A549 (cell line): ENCODE measurements at regions not wholly inside any gene's neighbourhood (a gene's known extent, or its start where the extent isn't known, plus 50 kb on each side); places are given as distances from the start of the nearest gene placed in this dataset.
A peak's percentile ranks its signal among the peaks of the same experiment; 100 is the strongest.

Source experiments
- ATAC-seq, 2 experiments: fragments of 200-7000 bp in 1 of 2; fragments of >200 bp in 1 of 2; cut with Nextera tagmentation in 1 of 2; cut with Tn5 transposase in 1 of 2; 3 replicates each; pipeline versions ENCODE4 v1.8.0 to v1.9.1; 2018 to 2020; ENCODE audit warnings: mild to moderate bottlenecking in 1 of 2, moderate library complexity in 1 of 2
- CTCF ChIA-PET: fragments of 300-600 bp; sonication (Branson Sonifier 250); formaldehyde crosslinking; extraction: SDS; loops from one replicate; lab custom pipeline; 2021; ENCODE audit warnings: antibody characterized with exemption, inconsistent platforms; lab: Yijun Ruan, JAX
- POLR2A ChIA-PET: fragments of 350-600 bp; formaldehyde crosslinking; extraction: SDS; loops from one replicate; lab custom pipeline; 2021; ENCODE audit warnings: antibody characterized with exemption, inconsistent platforms; lab: Yijun Ruan, JAX
- DNase-seq, 2 experiments: peaks; one replicate each; pipeline versions ENCODE4 v3.0.0 to v3.0.0-alpha.2; 2011 to 2016; ENCODE audit warnings: low read depth in 1 of 2, low spot score in 1 of 2
- FAIRE-seq: peaks from 2 replicates; lab custom pipeline; 2011; peaks lifted over from hg19 to GRCh38; lab: Jason Lieb, UNC
- H3K27ac ChIP-seq, 2 experiments: fragments of >200 bp; sonication (Bioruptor Twin); formaldehyde crosslinking; 3 replicates each; pipeline ENCODE4 v1.5.1; 2016 to 2017
- H3K4me1 ChIP-seq: fragments of >200 bp; sonication (Bioruptor Twin); formaldehyde crosslinking; 3 replicates; pipeline ENCODE4 v1.6.1; 2016
- H3K4me2 ChIP-seq: fragments of >200 bp; sonication (Bioruptor Twin); formaldehyde crosslinking; 3 replicates; pipeline ENCODE4 v1.6.1; 2016
- H3K4me3 ChIP-seq: fragments of >200 bp; sonication (Bioruptor Twin); formaldehyde crosslinking; 3 replicates; pipeline ENCODE4 v1.5.1; 2016
- H3K9me3 ChIP-seq: fragments of >200 bp; sonication (Bioruptor Twin); formaldehyde crosslinking; 3 replicates; pipeline ENCODE4 v1.6.1; 2016
- CBX2 ChIP-seq: fragments of 200-600 bp; sonication (generic); IDR thresholded peaks from 2 replicates; pipeline ENCODE4 v1.6.1; 2016; ENCODE audit warnings: low read depth, mild to moderate bottlenecking, borderline replicate concordance
- CBX8 ChIP-seq: fragments of 200-600 bp; sonication (generic); IDR thresholded peaks from 2 replicates; pipeline ENCODE4 v1.6.1; 2016
- CHD4 ChIP-seq: fragments of 200-600 bp; sonication (generic); IDR thresholded peaks from 2 replicates; pipeline ENCODE4 v1.6.1; 2016; ENCODE audit warnings: antibody characterized with exemption, mild to moderate bottlenecking, borderline replicate concordance
- ESRRA ChIP-seq: fragments of 150-350 bp; IDR thresholded peaks from 2 replicates; pipeline ENCODE4 v1.6.1; 2014; ENCODE audit warnings: mild to moderate bottlenecking, low read length, borderline replicate concordance
- GATA3 ChIP-seq: IDR thresholded peaks from 2 replicates; pipeline ENCODE4 v1.6.1; 2012; ENCODE audit warnings: borderline replicate concordance
- HOXA7 ChIP-seq: fragments of 250-450 bp; sonication (Bioruptor Pico); IDR thresholded peaks from 2 replicates; pipeline ENCODE4 v1.5.0; 2020; ENCODE audit warnings: mild to moderate bottlenecking, moderate library complexity
- HOXB13 ChIP-seq: fragments of 250-450 bp; sonication (Bioruptor Pico); IDR thresholded peaks from 2 replicates; pipeline ENCODE4 v1.5.0; 2020; ENCODE audit warnings: low read depth, mild to moderate bottlenecking, moderate library complexity
- HOXB5 ChIP-seq: fragments of 250-450 bp; sonication (Bioruptor Pico); IDR thresholded peaks from 2 replicates; pipeline ENCODE4 v1.5.0; 2020; ENCODE audit warnings: mild to moderate bottlenecking, moderate library complexity
- MAFK ChIP-seq: fragments of 450-650 bp; IDR thresholded peaks from 2 replicates; pipeline ENCODE4 v1.6.1; 2014; ENCODE audit not compliant: partially characterized antibody
- MAZ ChIP-seq: fragments of 150-350 bp; IDR thresholded peaks from 2 replicates; pipeline ENCODE4 v1.6.1; 2014; ENCODE audit warnings: antibody characterized with exemption, low read depth, low read length, borderline replicate concordance
- MYC ChIP-seq: IDR thresholded peaks from 2 replicates; pipeline ENCODE4 v1.6.1; 2012; ENCODE audit warnings: mild to moderate bottlenecking, inconsistent platforms, low read length, improper control_type of control experiment, borderline replicate concordance
- NR3C1 ChIP-seq: fragments of >200 bp; sonication (Bioruptor Twin); formaldehyde crosslinking; IDR thresholded peaks from 3 replicates; pipeline ENCODE4 v1.6.1; 2017
- SREBF2 ChIP-seq: fragments of 450-650 bp; IDR thresholded peaks from 2 replicates; pipeline ENCODE4 v1.6.1; 2014; ENCODE audit warnings: mild to moderate bottlenecking, moderate library complexity
- TFCP2L1 ChIP-seq: fragments of 250-450 bp; sonication (Bioruptor Pico); IDR thresholded peaks from 2 replicates; pipeline ENCODE4 v1.5.0; 2021; ENCODE audit warnings: mild to moderate bottlenecking
- ZC3H11A ChIP-seq: fragments of 450-650 bp; IDR thresholded peaks from 2 replicates; pipeline ENCODE4 v1.6.1; 2014; ENCODE audit warnings: antibody characterized with exemption, mild to moderate bottlenecking
- ZFP36 ChIP-seq: fragments of 450-650 bp; IDR thresholded peaks from 2 replicates; pipeline ENCODE4 v1.6.1; 2014; ENCODE audit warnings: borderline replicate concordance; ENCODE audit not compliant: partially characterized antibody
- ZNF302 ChIP-seq: fragments of 250-450 bp; sonication (Bioruptor Pico); IDR thresholded peaks from 2 replicates; pipeline ENCODE4 v1.9.0; 2021; ENCODE audit warnings: inconsistent platforms, mild to moderate bottlenecking, moderate library complexity
- WGBS: methylation state at CpG from one replicate; pipeline ENCODE4 v1.1.6; 2017; ENCODE audit errors: missing lambda C conversion rate; 5-methylcytosine and 5-hydroxymethylcytosine counted together
- TF ChIP-seq, protein P1 (sequence below): fragments of >200 bp; sonication (Bioruptor Twin); formaldehyde crosslinking; IDR thresholded peaks from 3 replicates; pipeline ENCODE4 v1.6.1; 2016
- TF ChIP-seq, protein P2 (sequence below): IDR thresholded peaks from 2 replicates; pipeline ENCODE4 v1.6.1; 2012
- TF ChIP-seq, protein P3 (sequence below): IDR thresholded peaks from 2 replicates; pipeline ENCODE4 v1.6.1; 2012

DNA sequence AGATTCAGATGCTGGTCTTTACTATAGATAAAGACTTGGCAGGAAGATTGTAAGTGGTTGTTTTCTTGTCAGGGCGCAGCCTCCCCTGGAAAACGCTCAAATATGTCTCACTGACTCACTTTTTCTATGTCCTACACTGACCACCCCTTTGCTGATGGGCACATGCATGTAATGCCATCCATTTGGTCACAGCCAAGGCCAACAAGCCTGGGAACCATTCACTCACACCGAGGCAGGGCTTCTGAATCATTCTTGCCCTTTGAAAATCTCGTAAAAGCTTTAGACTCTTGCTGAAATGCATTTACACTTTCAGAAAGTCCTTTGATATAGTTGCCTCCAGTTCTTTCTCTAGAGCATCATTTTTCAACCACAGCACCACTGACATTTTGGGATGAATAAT, 249.4 kb downstream of the ACTL7B start:
- Histone ChIP-seq H3K4me2 (no peak overlapping the region), H3K4me3 (no peak overlapping the region), H3K9me3 (no peaks in the 10 kb centered on the region), H3K4me1 (peaks cover 4% of the 10 kb centered on the region; the same call in 1 of the 3 replicates), H3K27ac (no peak overlapping the region)
- POLR2A ChIA-PET = no interaction called here
- DNase-seq (peak in 1 of 2 experiments; percentile 12), ATAC-seq (no peak), FAIRE-seq (no peak)
- TF ChIP-seq SREBF2 (no peak), GATA3 (no peak), MAFK (no peak), HOXB5 (CRISPR knock-in tag) (no peak), MYC (no peak)
- TF ChIP-seq, protein P1, sequence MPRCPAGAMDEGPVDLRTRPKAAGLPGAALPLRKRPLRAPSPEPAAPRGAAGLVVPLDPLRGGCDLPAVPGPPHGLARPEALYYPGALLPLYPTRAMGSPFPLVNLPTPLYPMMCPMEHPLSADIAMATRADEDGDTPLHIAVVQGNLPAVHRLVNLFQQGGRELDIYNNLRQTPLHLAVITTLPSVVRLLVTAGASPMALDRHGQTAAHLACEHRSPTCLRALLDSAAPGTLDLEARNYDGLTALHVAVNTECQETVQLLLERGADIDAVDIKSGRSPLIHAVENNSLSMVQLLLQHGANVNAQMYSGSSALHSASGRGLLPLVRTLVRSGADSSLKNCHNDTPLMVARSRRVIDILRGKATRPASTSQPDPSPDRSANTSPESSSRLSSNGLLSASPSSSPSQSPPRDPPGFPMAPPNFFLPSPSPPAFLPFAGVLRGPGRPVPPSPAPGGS = no peak
- TF ChIP-seq, protein P2, sequence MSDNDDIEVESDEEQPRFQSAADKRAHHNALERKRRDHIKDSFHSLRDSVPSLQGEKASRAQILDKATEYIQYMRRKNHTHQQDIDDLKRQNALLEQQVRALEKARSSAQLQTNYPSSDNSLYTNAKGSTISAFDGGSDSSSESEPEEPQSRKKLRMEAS = no peak
- WGBS = 14% methylated on average over 4 of the region's 4 CpGs
- CTCF ChIA-PET = interaction anchor here (1.1 kb wide), 1 partner anchor 155 kb away, joined by 3 read pairs; no protein-coding TSS in a partner anchor

DNA sequence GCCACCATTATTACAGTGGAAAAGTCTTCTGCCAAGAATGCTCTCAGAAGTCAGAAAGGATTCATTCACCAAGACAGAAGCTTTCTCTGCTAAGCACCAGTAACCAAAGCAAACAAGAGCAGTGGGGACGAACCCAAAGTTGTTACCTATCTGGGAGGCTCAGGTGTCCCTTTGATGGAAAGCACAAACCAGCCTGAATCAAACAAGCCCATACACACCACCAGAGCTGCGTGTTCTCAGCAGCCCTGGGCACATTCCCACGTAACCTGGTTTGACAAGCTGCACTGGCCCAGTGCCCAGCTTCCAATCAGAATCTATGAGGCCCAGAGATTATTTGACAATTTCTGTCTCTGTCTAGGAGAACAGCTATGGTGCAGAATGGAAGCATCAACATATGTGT, 252.6 kb downstream of the ACTL7B start:
- no peaks in the 10 kb centered on the region for H3K4me1 ChIP-seq
- no peak overlapping the region for H3K4me3 ChIP-seq
- no peak for FAIRE-seq
- H3K4me2 ChIP-seq = no peak overlapping the region
- DNase-seq = no peak
- ChIA-PET POLR2A (no interaction called here), CTCF (interaction anchor here (0.8 kb wide), 1 partner anchor 1138 kb away, joined by 3 read pairs; no protein-coding TSS in a partner anchor)
- WGBS = 32% methylated on average over 3 of the region's 3 CpGs
- TF ChIP-seq ZC3H11A (no peak), MAZ (no peak), TFCP2L1 (CRISPR knock-in tag) (no peak), HOXA7 (no peak)
- TF ChIP-seq, protein P1 = no peak
- ATAC-seq = no peak
- no peak overlapping the region for H3K27ac ChIP-seq
- no peaks in the 10 kb centered on the region for H3K9me3 ChIP-seq

DNA sequence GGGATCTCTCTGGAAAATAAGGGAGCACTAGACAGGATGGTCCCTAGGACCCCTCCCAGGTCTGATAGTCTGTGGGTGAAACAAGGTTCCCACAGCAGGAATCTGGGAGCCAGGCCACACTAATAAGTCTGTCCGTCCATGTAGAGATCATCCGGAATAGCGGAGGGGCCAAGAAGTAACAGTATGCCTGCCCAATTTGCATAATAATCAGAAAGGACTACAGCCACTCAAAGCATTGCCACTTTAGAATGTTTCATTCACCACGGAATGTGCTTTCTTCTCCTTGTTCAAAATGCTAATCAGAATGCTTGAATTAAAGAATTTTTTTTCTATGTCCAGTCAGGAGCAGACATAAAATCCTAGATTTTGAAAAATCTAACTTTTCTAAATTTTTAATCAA, 254.9 kb downstream of the ACTL7B start:
- FAIRE-seq = no peak
- TF ChIP-seq, protein P3, sequence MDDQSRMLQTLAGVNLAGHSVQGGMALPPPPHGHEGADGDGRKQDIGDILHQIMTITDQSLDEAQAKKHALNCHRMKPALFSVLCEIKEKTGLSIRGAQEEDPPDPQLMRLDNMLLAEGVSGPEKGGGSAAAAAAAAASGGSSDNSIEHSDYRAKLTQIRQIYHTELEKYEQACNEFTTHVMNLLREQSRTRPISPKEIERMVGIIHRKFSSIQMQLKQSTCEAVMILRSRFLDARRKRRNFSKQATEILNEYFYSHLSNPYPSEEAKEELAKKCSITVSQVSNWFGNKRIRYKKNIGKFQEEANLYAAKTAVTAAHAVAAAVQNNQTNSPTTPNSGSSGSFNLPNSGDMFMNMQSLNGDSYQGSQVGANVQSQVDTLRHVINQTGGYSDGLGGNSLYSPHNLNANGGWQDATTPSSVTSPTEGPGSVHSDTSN = no peak
- no peak for TF ChIP-seq ESRRA
- no peak for TF ChIP-seq ZFP36
- TF ChIP-seq CBX2 = no peak
- TF ChIP-seq ZNF302 (CRISPR knock-in tag) = no peak
- TF ChIP-seq CHD4 = no peak
- no peak for TF ChIP-seq HOXB13
- no peak for TF ChIP-seq CBX8
- TF ChIP-seq, protein P2 = no peak
- no peak for TF ChIP-seq NR3C1
- TF ChIP-seq, protein P1 = no peak
- Histone ChIP-seq H3K4me3 (no peak overlapping the region), H3K9me3 (no peaks in the 10 kb centered on the region), H3K4me1 (no peaks in the 10 kb centered on the region), H3K4me2 (no peak overlapping the region), H3K27ac (no peak overlapping the region)
- no peak for ATAC-seq
- WGBS = 72% methylated on average over 4 of the region's 4 CpGs
- CTCF ChIA-PET = interaction anchor here (0.6 to 1.0 kb wide), 2 partner anchors 200 to 1135 kb away, joined by 3 read pairs; no protein-coding TSS in a partner anchor
- POLR2A ChIA-PET = no interaction called here
- no peak for DNase-seq
